NCI-H345 (cell line): ENCODE measurements at regions not wholly inside any gene's neighbourhood (a gene's known extent, or its start where the extent isn't known, plus 50 kb on each side); places are given as distances from the start of the nearest gene placed in this dataset.

Experiments used
- DNase-seq: peaks from one replicate; lab custom pipeline; 2025; lab: John Stamatoyannopoulos, UW

GRCh38 chr14:49971156-49972130 is 78.6 kb downstream of the ARF6 start:
- no peak for DNase-seq

DNA sequence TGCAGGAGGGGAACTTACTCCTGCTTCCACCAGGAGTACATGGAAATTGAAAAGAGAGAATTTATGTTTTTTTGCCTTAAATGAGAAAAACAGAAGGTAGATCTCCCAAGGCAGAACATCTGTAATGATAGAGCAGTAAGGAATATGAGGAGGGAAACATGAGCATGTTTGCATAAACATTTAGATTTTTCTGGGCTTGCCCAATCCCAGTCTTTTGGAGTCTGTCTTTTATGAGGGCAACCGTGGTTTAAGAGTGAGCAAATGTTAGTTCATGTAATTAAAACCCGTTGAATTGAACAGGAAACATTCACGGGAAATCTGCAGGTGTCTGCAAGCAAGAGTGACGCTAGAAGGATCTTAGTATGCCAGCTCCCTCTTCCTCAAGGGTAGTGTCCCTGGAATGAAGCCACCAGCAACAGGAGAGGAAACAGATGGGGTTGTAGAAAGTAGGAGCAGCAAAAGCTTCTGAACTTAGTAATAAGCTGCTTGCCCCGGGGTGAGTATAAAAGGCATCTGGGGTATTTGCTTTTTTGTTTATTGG is 79.3 kb downstream of the ARF6 start:
- peak; percentile 32 for DNase-seq

- DNase-seq = peak; percentile 52
These were observed 79.9 kb downstream of the ARF6 start for GRCh38 chr14:49972823-49973222.

GRCh38 chr14:49975276-49975675 is 82.4 kb downstream of the ARF6 start:
- no peak for DNase-seq

- DNase-seq = no peak
These were observed 82.9 kb downstream of the ARF6 start for GRCh38 chr14:49975799-49976198.

DNA sequence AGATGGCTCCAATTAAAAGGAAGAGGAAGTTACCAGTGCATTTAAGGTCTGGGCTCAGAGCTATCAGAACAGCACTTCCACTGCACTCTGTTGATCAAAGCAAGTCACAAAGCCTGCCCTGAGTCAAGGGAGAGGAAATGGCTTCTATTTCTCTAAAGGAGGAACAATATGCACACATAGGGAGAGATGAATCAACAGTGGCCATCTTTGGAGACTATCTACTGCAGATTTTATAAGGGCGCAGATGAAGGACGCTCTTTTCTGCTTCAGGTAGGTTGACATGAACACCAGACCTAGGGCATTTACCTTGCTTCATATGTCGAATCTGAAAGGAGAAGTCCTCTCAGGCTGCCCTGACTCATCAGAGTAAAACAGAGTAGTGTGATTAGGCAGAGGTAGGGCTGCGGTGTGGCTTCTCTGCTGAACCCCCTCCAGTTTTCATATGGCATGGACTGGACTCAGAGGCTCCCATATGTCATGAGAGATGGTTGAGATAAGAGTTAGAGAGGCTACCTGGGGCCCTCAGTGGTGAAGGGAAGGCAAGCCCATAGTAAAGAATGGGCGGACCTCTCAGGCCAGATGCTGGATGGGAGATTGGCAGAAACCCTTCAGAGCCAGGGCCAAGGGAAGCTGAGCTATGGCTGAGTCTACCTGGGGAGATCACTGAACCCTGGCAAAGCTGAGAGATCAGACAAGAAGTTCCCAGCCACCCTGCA is 84.4 kb downstream of the ARF6 start:
- no peak for DNase-seq

GRCh38 chr14:49980027-49980426 is 87.1 kb downstream of the ARF6 start:
- DNase-seq = no peak

DNA sequence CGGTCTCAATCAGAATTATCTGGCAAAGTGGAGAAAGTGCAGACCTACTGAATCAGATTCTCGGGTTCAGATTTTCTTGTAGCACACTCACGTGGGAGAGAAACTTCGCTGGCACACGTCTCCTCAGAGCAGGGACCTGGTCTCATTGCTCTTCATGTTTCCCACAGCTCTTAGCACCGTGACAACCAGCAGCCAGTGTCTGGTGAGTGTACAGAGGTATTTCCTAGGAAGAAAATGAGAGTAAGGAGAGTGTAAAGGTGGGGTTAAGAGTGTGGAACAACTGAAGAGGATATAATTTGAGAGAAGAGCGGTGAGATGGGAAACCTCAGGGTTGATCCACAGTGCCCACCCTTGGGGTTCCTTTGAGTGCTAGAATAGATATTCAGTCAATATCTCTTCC is 89.2 kb downstream of the ARF6 start:
- DNase-seq = no peak

- DNase-seq = no peak
These were observed 89.6 kb downstream of the ARF6 start for GRCh38 chr14:49982501-49982951.

GRCh38 chr14:49984424-49984823 is 91.5 kb downstream of the ARF6 start:
- DNase-seq = no peak

DNA sequence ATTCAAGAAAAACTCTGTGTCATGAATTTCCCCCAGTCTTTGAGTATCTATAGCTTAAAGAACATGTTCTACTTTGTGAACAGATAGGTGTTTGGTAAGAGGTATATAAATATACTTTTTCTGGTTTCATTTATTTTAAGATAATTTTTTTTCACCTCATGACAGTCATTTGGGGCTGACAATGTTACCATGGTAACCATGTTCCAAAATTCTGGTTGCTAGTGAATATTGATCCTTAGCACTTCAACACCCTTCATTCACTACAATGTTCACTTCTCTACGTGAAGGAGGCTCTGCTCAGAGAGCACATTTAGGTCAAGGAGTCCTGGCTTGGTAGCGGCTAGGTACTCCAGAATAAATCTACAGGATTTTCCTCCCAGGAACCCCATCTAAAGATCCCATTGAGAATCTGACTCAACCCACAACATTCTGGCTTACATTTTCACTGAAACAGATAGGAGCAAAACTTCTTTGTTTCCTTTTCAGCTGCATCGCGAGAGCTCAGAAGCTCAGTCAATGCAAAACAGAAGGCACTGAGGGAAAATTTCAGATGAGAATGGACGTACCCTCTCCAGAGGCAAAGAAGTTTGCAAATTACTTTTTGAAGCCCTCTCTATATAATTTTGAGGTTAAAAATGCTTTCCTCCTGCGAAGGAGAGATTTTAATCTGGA is 93.6 kb downstream of the ARF6 start:
- no peak for DNase-seq

DNA sequence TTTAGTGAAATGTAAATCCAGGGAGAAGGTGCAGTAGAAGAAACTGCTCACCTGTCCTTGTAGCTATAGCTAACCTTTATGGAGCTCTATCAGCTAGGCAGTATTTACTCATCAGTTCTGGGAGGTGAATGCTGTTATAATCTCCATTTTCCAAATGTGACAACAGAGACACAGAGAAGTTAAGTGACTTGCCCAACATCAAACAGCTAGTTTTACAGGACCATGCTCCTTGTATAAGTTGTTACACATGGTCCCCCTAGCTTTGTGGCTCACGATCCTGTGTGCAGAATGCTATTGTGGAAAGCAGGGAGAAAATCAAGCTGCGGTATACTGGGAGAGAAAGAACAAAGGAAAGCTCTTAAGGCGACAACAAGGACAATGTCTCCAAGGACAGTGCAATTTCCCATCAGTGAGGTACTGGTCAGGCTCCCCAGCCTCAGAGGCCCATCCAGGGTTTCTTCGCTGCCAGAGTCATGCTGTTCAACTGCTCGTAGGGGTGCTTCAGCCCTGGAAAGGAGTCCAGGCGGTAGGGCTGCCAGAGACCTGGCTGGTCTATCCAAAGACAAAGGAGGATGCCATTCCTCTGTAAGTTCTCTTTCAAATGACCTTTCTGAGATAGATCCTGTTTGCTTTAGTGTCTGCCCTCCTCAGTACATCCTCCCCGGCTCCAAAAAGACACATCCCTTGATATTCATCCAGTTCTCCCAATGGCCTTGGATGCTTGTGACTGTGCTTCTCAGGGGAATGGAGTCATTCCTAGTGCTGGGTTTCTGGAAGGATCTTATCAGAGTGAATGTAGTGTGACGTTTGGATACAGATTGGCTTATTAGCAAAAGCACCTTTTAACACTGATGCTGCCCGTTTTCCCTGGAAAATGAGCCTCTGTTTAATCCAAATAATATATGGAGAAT is 95.5 kb downstream of the ARF6 start:
- no peak for DNase-seq

GRCh38 chr14:49989966-49990365 is 97.1 kb downstream of the ARF6 start:
- no peak for DNase-seq

DNA sequence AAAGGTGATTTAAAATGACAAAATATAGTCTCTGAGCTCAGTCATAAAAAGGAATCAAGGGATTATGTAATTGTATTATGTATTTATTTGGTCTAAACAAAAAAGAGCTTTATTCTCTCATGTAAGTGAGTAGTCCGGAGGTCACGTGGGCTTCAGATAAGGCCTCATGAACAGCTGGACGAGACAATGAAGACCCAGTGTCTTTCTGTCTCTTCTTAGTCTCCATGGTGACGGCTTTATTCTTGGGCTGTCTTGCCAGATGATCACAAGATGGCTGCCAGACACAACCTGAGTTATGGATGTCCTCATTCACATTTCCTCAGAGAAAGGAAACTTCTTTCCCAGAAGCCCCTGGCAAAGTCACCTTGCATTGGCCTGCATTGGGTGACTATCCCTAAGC is 98.6 kb downstream of the ARF6 start:
- DNase-seq = no peak

- no peak for DNase-seq
These were observed 99.2 kb downstream of the ARF6 start for GRCh38 chr14:49992036-49992435.

DNA sequence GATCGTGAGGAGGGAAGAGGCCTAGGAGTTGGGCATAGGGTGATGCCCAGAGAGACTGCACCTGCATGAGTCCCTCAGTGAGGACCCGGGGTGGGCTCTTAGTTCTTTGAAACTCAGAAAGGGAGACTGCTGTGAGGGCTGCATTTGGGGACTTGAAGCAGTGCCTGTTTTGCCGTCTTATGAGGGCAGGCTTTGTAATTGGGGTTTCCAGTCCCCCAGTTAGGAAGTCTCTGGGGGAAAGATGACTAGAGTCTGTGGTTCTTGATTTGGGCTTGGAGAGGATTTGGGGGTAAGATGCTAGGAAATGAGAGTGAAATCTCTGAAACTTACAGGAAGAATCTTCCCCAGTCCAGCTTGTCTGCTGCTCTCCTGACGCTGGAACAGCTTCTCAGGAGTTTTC is 99.6 kb downstream of the ARF6 start:
- no peak for DNase-seq

DNA sequence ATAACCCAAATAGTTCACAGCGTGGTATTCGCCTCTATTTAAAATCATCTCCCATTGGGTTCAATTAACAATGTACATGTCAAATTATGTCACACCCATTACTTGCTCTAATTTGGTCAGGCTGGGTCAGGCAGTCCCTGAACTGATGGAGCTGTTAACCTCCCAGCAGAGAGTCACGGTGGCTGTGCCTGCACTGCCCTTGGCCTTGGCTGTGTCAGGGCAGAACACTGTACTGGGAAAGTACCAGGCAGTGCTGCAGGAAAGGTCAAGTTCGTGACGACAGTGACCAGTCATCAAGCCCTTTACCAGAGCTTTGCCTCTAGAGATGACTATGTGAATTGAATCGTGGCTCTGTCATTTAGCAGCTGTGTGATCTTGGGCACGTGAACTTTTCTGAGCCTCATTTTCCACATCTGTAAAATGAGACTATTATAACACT is 100.0 kb downstream of the ARF6 start:
- no peak for DNase-seq

GRCh38 chr14:49993565-49993964 is 100.7 kb downstream of the ARF6 start:
- no peak for DNase-seq

DNA sequence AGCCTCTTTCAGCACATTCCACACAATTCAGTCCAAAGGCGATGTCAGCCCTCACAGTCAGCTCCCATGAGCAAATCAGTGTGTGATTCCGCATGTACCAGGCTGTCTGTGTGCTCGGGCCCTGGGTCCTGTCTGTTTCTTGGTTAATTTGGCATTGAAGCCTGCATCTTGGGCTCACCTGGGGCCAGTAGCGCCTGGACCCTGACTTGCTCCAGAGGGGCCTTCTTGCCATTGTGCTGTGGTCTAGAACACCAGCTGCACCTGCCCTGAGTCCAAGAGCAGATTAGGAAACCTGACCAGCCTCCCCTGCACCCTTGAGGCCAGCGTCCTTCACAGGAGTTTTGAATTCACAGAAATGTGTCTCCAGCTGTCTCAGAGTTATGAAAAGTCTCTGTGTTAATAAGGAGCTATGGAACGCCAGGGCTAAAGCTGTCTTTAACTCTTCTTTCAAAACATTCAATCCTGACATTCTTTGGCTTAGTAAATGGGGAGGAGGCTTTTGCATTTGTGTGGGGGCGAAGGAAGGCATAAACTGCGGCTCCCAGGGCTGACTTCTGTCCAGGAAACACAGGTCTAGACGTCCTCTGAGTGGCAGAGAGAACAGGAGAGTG is 102.2 kb downstream of the ARF6 start:
- DNase-seq = no peak

DNA sequence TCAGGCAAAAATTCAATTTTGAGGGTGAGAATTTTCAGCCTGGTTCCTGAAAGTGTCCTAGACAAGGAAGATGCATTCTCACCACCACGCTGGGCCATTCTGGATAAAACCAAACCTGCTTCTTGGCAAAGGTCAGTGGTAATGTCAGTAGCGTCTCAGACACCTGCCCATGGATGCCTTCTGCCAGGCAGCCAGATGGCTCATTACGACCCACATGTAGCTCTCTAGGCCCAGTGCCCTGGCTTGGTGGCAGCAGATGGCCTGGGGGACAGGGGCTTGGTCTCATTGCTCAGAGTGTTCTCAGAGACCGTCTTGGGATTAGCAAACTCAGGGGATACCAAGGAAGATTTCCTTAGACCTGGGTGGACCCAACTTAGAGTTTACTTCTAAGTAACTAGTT is 105.1 kb downstream of the ARF6 start:
- no peak for DNase-seq
